Smooth muscle cell (in vitro differentiated cells): ENCODE measurements at regions not wholly inside any gene's neighbourhood (a gene's known extent, or its start where the extent isn't known, plus 50 kb on each side); places are given as distances from the start of the nearest gene placed in this dataset.

ENCODE experiments used
- DNase-seq: peaks from one replicate; lab custom pipeline; 2025; ENCODE audit not compliant: unreplicated experiment; lab: John Stamatoyannopoulos, UW
- H2AFZ ChIP-seq: fragments of 200-600 bp; sonication (generic); 2 replicates; pipeline ENCODE4 v1.6.0; 2016; ENCODE audit warnings: antibody characterized with exemption, low read depth, mild to moderate bottlenecking
- H3F3A ChIP-seq: fragments of 200-600 bp; sonication (generic); 2 replicates; pipeline ENCODE4 v1.6.0; 2017; ENCODE audit warnings: antibody characterized with exemption, low read depth
- H3K27ac ChIP-seq: fragments of 200-600 bp; sonication (generic); 2 replicates; pipeline ENCODE4 v1.5.1; 2016; ENCODE audit warnings: low read depth, mild to moderate bottlenecking
- H3K27me3 ChIP-seq: fragments of 200-600 bp; sonication (generic); 2 replicates; pipeline ENCODE4 v1.6.1; 2016; ENCODE audit warnings: low read depth, mild to moderate bottlenecking
- H3K36me3 ChIP-seq: fragments of 200-600 bp; sonication (generic); 2 replicates; pipeline ENCODE4 v1.5.1; 2016; ENCODE audit warnings: low read depth
- H3K4me1 ChIP-seq: fragments of 200-600 bp; sonication (generic); 2 replicates; pipeline ENCODE4 v1.5.1; 2016; ENCODE audit warnings: low read depth
- H3K4me2 ChIP-seq: fragments of 200-600 bp; sonication (generic); 2 replicates; pipeline ENCODE4 v1.6.0; 2016; ENCODE audit warnings: mild to moderate bottlenecking
- H3K4me3 ChIP-seq: fragments of 200-600 bp; sonication (generic); 2 replicates; pipeline ENCODE4 v1.5.1; 2016; ENCODE audit warnings: mild to moderate bottlenecking
- H3K79me2 ChIP-seq: fragments of 200-600 bp; sonication (generic); 2 replicates; pipeline ENCODE4 v1.6.0; 2016; ENCODE audit warnings: low read depth, mild to moderate bottlenecking
- H3K9ac ChIP-seq: fragments of 200-600 bp; sonication (generic); 2 replicates; pipeline ENCODE4 v1.6.0; 2016; ENCODE audit warnings: low read depth
- H3K9me3 ChIP-seq: fragments of 200-600 bp; sonication (generic); replicated peaks from 2 replicates; pipeline ENCODE4 v1.5.1; 2016; ENCODE audit warnings: low read depth
- H4K20me1 ChIP-seq: fragments of 200-600 bp; sonication (generic); 2 replicates; pipeline ENCODE4 v1.6.0; 2016; ENCODE audit warnings: low read depth
- CTCF ChIP-seq: fragments of 200-600 bp; sonication (generic); IDR thresholded peaks from 2 replicates; pipeline ENCODE4 v1.5.1; 2017; ENCODE audit warnings: borderline replicate concordance, mild to moderate bottlenecking, antibody characterized with exemption; ENCODE audit not compliant: insufficient read depth, poor library complexity, severe bottlenecking
- WGBS: methylation state at CpG from one replicate; pipeline ENCODE4 v1.1.7; 2016; ENCODE audit warnings: low lambda C conversion rate; 5-methylcytosine and 5-hydroxymethylcytosine counted together

GRCh38 chr13:39926345-39926744 lies 270.9 kb downstream of the COG6 start:
- H4K20me1 ChIP-seq = no peaks in the 10 kb centered on the region
- H3K9me3 ChIP-seq = peaks cover 10% of the 10 kb centered on the region
- DNase-seq = no peak
- no peak for TF ChIP-seq CTCF
- H3K4me1 ChIP-seq = no peaks in the 10 kb centered on the region
- no peak overlapping the region for H3K4me3 ChIP-seq
- H3K27ac ChIP-seq = no peak overlapping the region
- no peaks in the 10 kb centered on the region for H3K27me3 ChIP-seq
- no peak overlapping the region for H3K9ac ChIP-seq
- H3K4me2 ChIP-seq = no peak overlapping the region
- no peaks in the 10 kb centered on the region for H3F3A ChIP-seq
- 93% methylated on average over 1 of the region's 1 CpG for WGBS
- no peak overlapping the region for H2AFZ ChIP-seq
- H3K79me2 ChIP-seq = no peaks in the 10 kb centered on the region
- H3K36me3 ChIP-seq = peaks cover 7% of the 10 kb centered on the region

- no peaks in the 10 kb centered on the region for H3K27me3 ChIP-seq
- H3K36me3 ChIP-seq = no peaks in the 10 kb centered on the region
Observed at GRCh38 chr13:39928261-39928660, 272.8 kb downstream of the COG6 start.

GRCh38 chr13:39929583-39929982 lies 274.1 kb downstream of the COG6 start:
- Histone ChIP-seq H3K9ac (no peak overlapping the region), H4K20me1 (no peaks in the 10 kb centered on the region), H3F3A (no peaks in the 10 kb centered on the region), H3K27me3 (no peaks in the 10 kb centered on the region), H3K36me3 (no peaks in the 10 kb centered on the region), H3K9me3 (no peaks in the 10 kb centered on the region), H3K4me3 (no peak overlapping the region), H3K27ac (no peak overlapping the region), H2AFZ (peak overlapping the region; percentile 47), H3K4me2 (no peak overlapping the region), H3K4me1 (no peaks in the 10 kb centered on the region), H3K79me2 (no peaks in the 10 kb centered on the region)
- TF ChIP-seq CTCF = no peak
- no peak for DNase-seq
- WGBS = 32% methylated on average over 1 of the region's 1 CpG

More at GRCh38 chr13:39928261-39928660, 272.8 kb downstream of the COG6 start:
- H4K20me1 ChIP-seq = no peaks in the 10 kb centered on the region
- no peak overlapping the region for H3K4me2 ChIP-seq
- no peak for TF ChIP-seq CTCF
- H3F3A ChIP-seq = no peaks in the 10 kb centered on the region
- H3K9me3 ChIP-seq = no peaks in the 10 kb centered on the region
- no peaks in the 10 kb centered on the region for H3K4me1 ChIP-seq
- H3K9ac ChIP-seq = no peak overlapping the region
- no peak overlapping the region for H3K4me3 ChIP-seq
- no peak overlapping the region for H3K27ac ChIP-seq
- no peak overlapping the region for H2AFZ ChIP-seq
- DNase-seq = no peak
- 78% methylated on average over 2 of the region's 2 CpGs for WGBS
- no peaks in the 10 kb centered on the region for H3K79me2 ChIP-seq

GRCh38 chr13:39930060-39930459 lies 274.6 kb downstream of the COG6 start:
- H2AFZ ChIP-seq = peak overlapping the region; percentile 33
- DNase-seq = no peak
- H3K27me3 ChIP-seq = no peaks in the 10 kb centered on the region
- no peaks in the 10 kb centered on the region for H3K9me3 ChIP-seq
- H3K4me3 ChIP-seq = no peak overlapping the region
- no peaks in the 10 kb centered on the region for H3K36me3 ChIP-seq
- H3K79me2 ChIP-seq = no peaks in the 10 kb centered on the region
- TF ChIP-seq CTCF = no peak
- no peak overlapping the region for H3K4me2 ChIP-seq
- no peak overlapping the region for H3K9ac ChIP-seq
- no peak overlapping the region for H3K27ac ChIP-seq
- no peaks in the 10 kb centered on the region for H4K20me1 ChIP-seq
- WGBS = 75% methylated on average over 2 of the region's 2 CpGs
- H3F3A ChIP-seq = no peaks in the 10 kb centered on the region
- no peaks in the 10 kb centered on the region for H3K4me1 ChIP-seq
